ENCODE measurements at regions not wholly inside any gene's neighbourhood (a gene's known extent, or its start where the extent isn't known, plus 50 kb on each side); places are given as distances from the start of the nearest gene placed in this dataset.
A peak's percentile ranks its signal among the peaks of the same experiment; 100 is the strongest.

DNA sequence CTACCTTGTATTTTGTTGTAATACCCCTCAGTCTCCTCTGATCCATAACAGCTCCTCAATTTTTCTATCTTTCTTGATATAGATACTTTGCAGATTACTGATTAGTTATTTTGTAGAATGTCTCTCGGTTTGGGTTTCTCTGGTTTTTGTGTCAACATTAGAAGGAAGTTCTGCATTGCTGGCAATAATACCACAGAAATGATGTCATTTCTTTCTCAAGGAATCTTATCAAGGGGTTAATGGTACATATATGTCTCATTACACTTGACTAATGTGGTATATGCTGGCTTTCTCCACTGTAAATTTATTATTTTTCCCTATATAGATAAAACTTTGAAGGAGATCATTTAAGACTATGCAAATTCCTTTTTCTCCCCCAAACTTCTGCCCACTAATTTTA lies 183.6 kb upstream of the DKK2 start:
- TF ChIP-seq, protein P1, sequence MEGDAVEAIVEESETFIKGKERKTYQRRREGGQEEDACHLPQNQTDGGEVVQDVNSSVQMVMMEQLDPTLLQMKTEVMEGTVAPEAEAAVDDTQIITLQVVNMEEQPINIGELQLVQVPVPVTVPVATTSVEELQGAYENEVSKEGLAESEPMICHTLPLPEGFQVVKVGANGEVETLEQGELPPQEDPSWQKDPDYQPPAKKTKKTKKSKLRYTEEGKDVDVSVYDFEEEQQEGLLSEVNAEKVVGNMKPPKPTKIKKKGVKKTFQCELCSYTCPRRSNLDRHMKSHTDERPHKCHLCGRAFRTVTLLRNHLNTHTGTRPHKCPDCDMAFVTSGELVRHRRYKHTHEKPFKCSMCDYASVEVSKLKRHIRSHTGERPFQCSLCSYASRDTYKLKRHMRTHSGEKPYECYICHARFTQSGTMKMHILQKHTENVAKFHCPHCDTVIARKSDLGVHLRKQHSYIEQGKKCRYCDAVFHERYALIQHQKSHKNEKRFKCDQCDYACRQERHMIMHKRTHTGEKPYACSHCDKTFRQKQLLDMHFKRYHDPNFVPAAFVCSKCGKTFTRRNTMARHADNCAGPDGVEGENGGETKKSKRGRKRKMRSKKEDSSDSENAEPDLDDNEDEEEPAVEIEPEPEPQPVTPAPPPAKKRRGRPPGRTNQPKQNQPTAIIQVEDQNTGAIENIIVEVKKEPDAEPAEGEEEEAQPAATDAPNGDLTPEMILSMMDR (IDR thresholded peaks at IDR 0.05; ENCODE audit: insufficient read depth, low read depth, low read length): no peak
- no peak overlapping the region for H3K4me3 ChIP-seq (ENCODE audit: low read depth, low read length)
- no peak for DNase-seq (ENCODE audit: low read depth)

DNA sequence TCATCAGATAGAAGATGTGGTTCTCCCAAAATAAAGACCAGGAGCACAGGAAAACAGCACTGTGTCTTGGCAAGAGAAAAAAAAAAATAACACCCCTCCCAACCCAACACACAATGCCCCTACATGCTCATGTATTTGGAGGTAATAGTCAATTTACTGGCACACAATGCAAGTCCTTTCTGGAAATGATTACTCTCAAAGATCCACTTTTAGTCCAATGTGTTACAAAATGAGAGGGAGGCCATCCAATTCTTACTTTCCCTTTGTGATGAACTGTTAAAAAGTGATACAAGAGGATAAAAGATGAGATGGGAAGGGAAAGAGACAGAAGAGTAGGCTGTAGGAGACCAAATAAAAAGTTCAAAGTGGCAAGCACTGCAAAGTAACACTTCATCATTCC lies 180.3 kb upstream of the DKK2 start:
- TF ChIP-seq, protein P1 (IDR thresholded peaks at IDR 0.05; ENCODE audit: insufficient read depth, low read depth, low read length): no peak
- DNase-seq (ENCODE audit: low read depth): no peak
- H3K4me3 ChIP-seq (ENCODE audit: low read depth, low read length): no peak overlapping the region

DNA sequence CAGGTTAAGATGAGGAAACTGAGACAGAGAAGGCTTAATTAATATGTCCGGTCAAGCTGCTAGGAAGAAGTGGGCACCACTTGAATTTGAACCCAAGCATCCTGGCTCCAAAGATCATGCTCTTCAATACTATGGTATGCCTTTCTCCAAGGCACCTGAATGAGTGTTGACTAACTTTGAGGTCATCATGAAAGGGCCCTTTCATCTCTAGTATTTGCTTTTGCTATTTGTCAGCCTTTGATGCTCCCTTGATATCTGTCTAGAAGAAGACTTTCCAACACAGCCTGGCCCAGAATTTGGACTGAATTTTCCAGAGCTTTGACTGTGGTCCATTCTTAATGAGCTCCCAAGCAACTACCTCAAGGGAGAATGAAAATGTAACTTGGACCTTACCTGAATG lies 179.1 kb upstream of the DKK2 start:
- TF ChIP-seq, protein P1 (IDR thresholded peaks at IDR 0.05; ENCODE audit: insufficient read depth, low read depth, low read length): no peak
- DNase-seq (ENCODE audit: low read depth): no peak
- no peak overlapping the region for H3K4me3 ChIP-seq (ENCODE audit: low read depth, low read length)

DNA sequence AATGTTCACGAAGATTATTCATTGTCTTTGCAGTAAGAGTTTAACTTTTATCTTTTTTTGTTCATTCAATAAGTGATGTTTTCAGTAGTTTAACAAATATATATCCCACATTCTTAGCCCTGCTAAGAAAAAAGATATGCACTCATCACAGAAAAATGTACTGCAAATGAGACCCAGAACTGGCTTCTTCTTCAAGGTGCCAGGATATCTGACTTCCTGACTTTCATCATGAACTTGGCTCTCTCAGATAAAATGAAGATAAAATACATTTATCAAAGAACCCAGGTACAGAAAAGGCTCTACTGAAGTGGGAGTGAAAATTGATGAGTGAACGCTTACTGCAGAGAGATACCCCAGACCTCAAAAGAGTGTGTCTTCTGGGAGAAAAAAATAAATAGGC lies 177.8 kb upstream of the DKK2 start:
- no peak overlapping the region for H3K4me3 ChIP-seq (ENCODE audit: low read depth, low read length)
- TF ChIP-seq, protein P1 (IDR thresholded peaks at IDR 0.05; ENCODE audit: insufficient read depth, low read depth, low read length): no peak
- no peak for DNase-seq (ENCODE audit: low read depth)

DNA sequence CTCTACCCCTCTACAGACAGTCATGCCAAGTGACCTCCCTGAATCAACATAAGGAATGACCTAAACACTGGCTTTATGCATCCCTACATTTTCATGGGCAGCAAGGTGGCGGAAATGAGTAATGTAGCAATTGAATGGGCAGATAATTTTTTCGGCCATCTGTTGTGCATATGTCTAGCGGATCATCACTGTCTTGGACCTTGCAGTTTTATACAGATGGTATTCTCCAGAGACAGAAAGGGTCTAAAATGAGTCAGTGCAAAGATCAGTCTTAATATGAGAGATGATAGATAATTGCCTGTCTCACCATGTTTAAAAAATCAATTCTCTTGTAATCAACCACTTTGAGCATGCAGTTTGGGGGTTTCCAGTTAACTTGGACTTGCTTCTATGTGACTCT lies 177.3 kb upstream of the DKK2 start:
- TF ChIP-seq, protein P1 (IDR thresholded peaks at IDR 0.05; ENCODE audit: insufficient read depth, low read depth, low read length): no peak
- H3K4me3 ChIP-seq (ENCODE audit: low read depth, low read length): no peak overlapping the region
- DNase-seq (ENCODE audit: low read depth): peak; percentile 13

DNA sequence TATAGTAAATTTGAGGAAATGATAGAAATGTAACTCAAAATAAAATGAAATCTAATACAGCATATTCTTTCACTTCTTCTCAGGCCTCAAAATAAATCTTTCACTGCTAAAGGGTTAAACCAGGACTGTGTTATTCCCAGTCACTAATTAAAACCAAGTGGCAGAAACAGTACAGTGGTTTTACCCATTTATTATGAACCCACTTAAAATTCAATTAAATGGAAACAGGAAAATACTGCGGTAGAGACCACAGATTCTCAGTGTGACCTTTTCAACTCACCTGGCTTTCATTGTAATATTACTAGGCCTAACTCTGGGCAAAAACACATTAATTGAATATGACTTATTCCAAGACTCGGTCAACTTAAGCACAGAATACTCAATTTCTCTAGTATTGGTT lies 176.5 kb upstream of the DKK2 start:
- TF ChIP-seq, protein P1 (IDR thresholded peaks at IDR 0.05; ENCODE audit: insufficient read depth, low read depth, low read length): no peak
- no peak for DNase-seq (ENCODE audit: low read depth)
- H3K4me3 ChIP-seq (ENCODE audit: low read depth, low read length): no peak overlapping the region

DNA sequence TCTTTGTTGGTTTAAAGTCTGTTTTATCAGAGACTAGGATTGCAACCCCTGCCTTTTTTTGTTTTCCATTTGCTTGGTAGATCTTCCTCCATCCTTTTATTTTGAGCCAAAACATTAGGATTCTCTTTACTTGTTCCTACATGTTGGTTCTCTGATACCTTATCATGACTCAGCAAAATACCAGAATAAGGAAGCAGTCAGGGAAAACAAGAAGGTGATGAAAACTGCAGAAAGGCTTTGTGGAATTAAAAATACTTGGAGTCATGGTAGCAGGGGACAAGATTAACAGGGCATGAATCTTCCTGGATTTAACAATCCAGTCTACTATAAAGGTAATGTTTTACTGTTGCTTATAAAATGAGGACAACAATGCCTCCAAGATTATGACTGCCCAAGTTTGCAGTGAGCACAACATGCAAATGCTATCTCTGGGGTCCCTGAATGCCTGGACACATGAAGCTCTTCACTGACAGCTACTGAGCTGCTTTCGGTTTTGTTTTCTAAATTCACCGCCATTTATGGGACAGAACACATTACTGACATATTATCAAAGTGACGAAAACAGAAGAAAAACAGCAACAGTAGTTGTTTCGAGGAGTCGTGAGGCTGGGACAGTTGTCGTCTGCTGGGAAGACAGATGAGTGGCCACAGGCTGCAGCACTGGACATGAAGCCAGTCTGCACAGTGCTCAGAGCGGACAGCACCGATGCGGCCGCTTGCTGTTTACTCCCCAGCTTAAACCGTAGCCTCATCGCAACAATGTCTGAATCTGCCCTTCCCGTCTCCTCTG lies 174.5 kb upstream of the DKK2 start:
- TF ChIP-seq, protein P1 (IDR thresholded peaks at IDR 0.05; ENCODE audit: insufficient read depth, low read depth, low read length): no peak
- DNase-seq (ENCODE audit: low read depth): peak; percentile 53
- peak overlapping the region; percentile 68 for H3K4me3 ChIP-seq (ENCODE audit: low read depth, low read length)
